OCI-LY7 (cell line): ENCODE measurements at regions not wholly inside any gene's neighbourhood (a gene's known extent, or its start where the extent isn't known, plus 50 kb on each side); places are given as distances from the start of the nearest gene placed in this dataset.

Experiments
- BruUV-seq: library from RNA; stranded (reverse); fragments of 400-500 nt; replicated peaks from 2 replicates; lab custom pipeline; 2021; lab: Mats Ljungman, UMichigan
- CTCF ChIA-PET: fragments of 300-600 bp; sonication (Branson Sonifier 250); formaldehyde crosslinking; loops from one replicate; lab custom pipeline; 2022; ENCODE audit warnings: antibody characterized with exemption; ENCODE audit not compliant: unreplicated experiment; lab: Charles Lee
- POLR2A ChIA-PET: fragments of 300-600 bp; sonication (Branson Sonifier 250); formaldehyde crosslinking; loops from one replicate; lab custom pipeline; 2022; ENCODE audit warnings: antibody characterized with exemption; lab: Charles Lee
- DNase-seq: peaks from one replicate; pipeline ENCODE4 v3.0.0-alpha.2; 2015; ENCODE audit warnings: low spot score
- H2AFZ ChIP-seq: fragments of 200-600 bp; sonication (generic), shearing (Covaris generic); 2 replicates; pipeline ENCODE4 v1.6.1; 2014; ENCODE audit warnings: mild to moderate bottlenecking, antibody characterized with exemption, low read length, moderate library complexity
- H3K27ac ChIP-seq: fragments of 200-600 bp; sonication (generic); 2 replicates; pipeline ENCODE4 v1.5.1; 2014; ENCODE audit warnings: mixed run types, low read depth, mild to moderate bottlenecking, moderate library complexity, low read length, inconsistent platforms; ENCODE audit not compliant: poor library complexity, severe bottlenecking
- H3K36me3 ChIP-seq: fragments of 200-600 bp; sonication (generic); 2 replicates; pipeline ENCODE4 v1.6.1; 2014; ENCODE audit warnings: mild to moderate bottlenecking, antibody characterized with exemption, low read length, moderate library complexity, mixed read lengths; ENCODE audit not compliant: insufficient read depth
- H3K4me1 ChIP-seq: fragments of 200-600 bp; sonication (generic); 2 replicates; pipeline ENCODE4 v1.5.1; 2014; ENCODE audit warnings: mild to moderate bottlenecking, low read length; ENCODE audit not compliant: insufficient read depth, poor library complexity, severe bottlenecking
- H3K4me2 ChIP-seq: fragments of 200-600 bp; sonication (generic); 2 replicates; pipeline ENCODE4 v1.6.1; 2014; ENCODE audit warnings: mild to moderate bottlenecking, low read length
- H3K4me3 ChIP-seq: fragments of 200-600 bp; sonication (generic); 2 replicates; pipeline ENCODE4 v1.5.1; 2014; ENCODE audit warnings: mild to moderate bottlenecking, low read depth, low read length; ENCODE audit not compliant: poor library complexity, severe bottlenecking
- H3K79me2 ChIP-seq: fragments of 200-600 bp; sonication (generic); 2 replicates; pipeline ENCODE4 v1.6.1; 2016; ENCODE audit warnings: low read depth, mild to moderate bottlenecking, low read length, moderate library complexity, mixed read lengths; ENCODE audit not compliant: insufficient read depth
- H3K9me2 ChIP-seq: fragments of 200-600 bp; sonication (generic); 2 replicates; pipeline ENCODE4 v1.6.1; 2016; ENCODE audit warnings: mild to moderate bottlenecking, low read length, mixed read lengths; ENCODE audit not compliant: insufficient read depth
- H3K9me3 ChIP-seq: fragments of 200-600 bp; sonication (generic); 2 replicates; pipeline ENCODE4 v1.6.1; 2014; ENCODE audit warnings: mild to moderate bottlenecking, mixed run types, low read length, mixed read lengths
- H4K20me1 ChIP-seq: fragments of 200-600 bp; sonication (generic); 2 replicates; pipeline ENCODE4 v1.6.1; 2014; ENCODE audit warnings: mild to moderate bottlenecking, antibody characterized with exemption, low read length, moderate library complexity, mixed read lengths; ENCODE audit not compliant: insufficient read depth
- EZH2phosphoT487 ChIP-seq: fragments of 200-600 bp; sonication (generic); IDR thresholded peaks from 2 replicates; pipeline ENCODE4 v1.6.1; 2018; ENCODE audit warnings: low read depth, borderline replicate concordance, mild to moderate bottlenecking, mixed run types, antibody characterized with exemption, low read length, moderate library complexity, mixed read lengths
- intact Hi-C: fragments of 100-400 bp; cut with micrococcal nuclease; formaldehyde crosslinking; loops from one replicate; pipeline ENCODE4 v1.10.0; 2022; ENCODE audit not compliant: unreplicated experiment
- TF ChIP-seq, protein P1 (sequence below): fragments of 200-600 bp; sonication (generic); conservative IDR thresholded peaks from 2 replicates; pipeline ENCODE4 v1.5.1; 2014; ENCODE audit warnings: mild to moderate bottlenecking, antibody characterized with exemption, low read length, moderate library complexity, mixed read lengths

DNA sequence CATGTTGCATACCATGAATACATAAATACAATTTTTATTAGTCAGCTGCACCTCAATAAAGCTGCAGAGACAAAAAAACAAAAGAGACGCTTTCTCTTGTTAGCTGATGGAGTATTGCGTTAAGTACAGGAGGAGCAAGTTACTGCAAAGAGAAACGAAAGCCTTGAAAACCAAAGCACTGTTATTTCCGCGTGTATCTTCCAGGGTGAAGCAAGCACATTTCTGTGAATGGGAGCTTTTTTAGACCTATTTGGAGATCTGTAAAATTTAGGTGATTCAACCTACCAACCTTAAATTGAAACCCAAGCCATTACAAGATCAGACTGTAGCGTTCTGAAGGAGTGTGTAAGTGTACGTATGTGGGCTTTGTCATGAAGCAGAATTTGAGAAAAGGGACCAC lies 390.4 kb downstream of the SOX9 start:
- Histone ChIP-seq H3K4me3 (peak overlapping the region; percentile 15), H3K4me1 (peaks cover 45% of the 10 kb centered on the region), H2AFZ (peak overlapping the region; percentile 28; the same call in 1 of the 2 replicates), H3K36me3 (no peaks in the 10 kb centered on the region), H3K4me2 (peak overlapping the region; percentile 59), H4K20me1 (no peaks in the 10 kb centered on the region), H3K79me2 (no peaks in the 10 kb centered on the region), H3K9me2 (no peaks in the 10 kb centered on the region), H3K9me3 (no peaks in the 10 kb centered on the region), H3K27ac (peak overlapping the region; percentile 67)
- ChIA-PET POLR2A (interaction anchor here (1.0 kb wide), 1 partner anchor 13 kb away, joined by 3 read pairs; no protein-coding TSS in a partner anchor), CTCF (no interaction called here)
- intact Hi-C loops = loop anchor here (5.0 kb wide), 1 partner anchor 479 kb away; no protein-coding TSS in a partner anchor
- DNase-seq = no peak
- BruUV-seq = no TSS peak
- TF ChIP-seq, protein P1, sequence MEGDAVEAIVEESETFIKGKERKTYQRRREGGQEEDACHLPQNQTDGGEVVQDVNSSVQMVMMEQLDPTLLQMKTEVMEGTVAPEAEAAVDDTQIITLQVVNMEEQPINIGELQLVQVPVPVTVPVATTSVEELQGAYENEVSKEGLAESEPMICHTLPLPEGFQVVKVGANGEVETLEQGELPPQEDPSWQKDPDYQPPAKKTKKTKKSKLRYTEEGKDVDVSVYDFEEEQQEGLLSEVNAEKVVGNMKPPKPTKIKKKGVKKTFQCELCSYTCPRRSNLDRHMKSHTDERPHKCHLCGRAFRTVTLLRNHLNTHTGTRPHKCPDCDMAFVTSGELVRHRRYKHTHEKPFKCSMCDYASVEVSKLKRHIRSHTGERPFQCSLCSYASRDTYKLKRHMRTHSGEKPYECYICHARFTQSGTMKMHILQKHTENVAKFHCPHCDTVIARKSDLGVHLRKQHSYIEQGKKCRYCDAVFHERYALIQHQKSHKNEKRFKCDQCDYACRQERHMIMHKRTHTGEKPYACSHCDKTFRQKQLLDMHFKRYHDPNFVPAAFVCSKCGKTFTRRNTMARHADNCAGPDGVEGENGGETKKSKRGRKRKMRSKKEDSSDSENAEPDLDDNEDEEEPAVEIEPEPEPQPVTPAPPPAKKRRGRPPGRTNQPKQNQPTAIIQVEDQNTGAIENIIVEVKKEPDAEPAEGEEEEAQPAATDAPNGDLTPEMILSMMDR = no peak
- TF ChIP-seq EZH2phosphoT487 = no peak

DNA sequence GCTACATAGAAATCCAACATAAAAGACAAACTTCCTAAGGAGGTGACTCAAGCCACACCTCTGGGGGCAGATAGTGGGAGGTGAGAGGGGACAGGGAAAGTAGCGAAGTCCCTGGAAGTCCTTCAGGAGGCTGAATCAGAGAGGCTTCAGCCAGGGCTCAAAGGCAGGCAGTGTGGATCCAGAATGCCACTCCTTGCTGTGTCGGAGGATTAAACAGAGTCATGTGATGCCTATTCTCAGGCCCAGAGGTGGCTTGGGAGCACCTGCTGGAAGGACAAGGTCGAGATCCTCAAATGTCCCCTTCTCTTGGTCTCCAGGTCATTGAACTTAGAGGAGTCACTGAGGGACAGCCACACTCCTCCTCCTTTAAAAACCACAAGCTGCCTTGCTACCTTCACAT lies 391.1 kb downstream of the SOX9 start:
- no TSS peak for BruUV-seq
- H3K4me1 ChIP-seq = peaks cover 45% of the 10 kb centered on the region
- H3K9me2 ChIP-seq = no peaks in the 10 kb centered on the region
- H3K4me2 ChIP-seq = peak overlapping the region; percentile 59
- no peaks in the 10 kb centered on the region for H3K9me3 ChIP-seq
- H4K20me1 ChIP-seq = no peaks in the 10 kb centered on the region
- ChIA-PET POLR2A (interaction anchor here (0.6 kb wide), 1 partner anchor 824 kb away, joined by 4 read pairs; no protein-coding TSS in a partner anchor), CTCF (no interaction called here)
- no peaks in the 10 kb centered on the region for H3K36me3 ChIP-seq
- H3K79me2 ChIP-seq = no peaks in the 10 kb centered on the region
- H3K27ac ChIP-seq = no peak overlapping the region
- no peak for DNase-seq
- TF ChIP-seq, protein P1 = no peak
- TF ChIP-seq EZH2phosphoT487 = no peak
- intact Hi-C loops = loop anchor here (5.0 kb wide), 1 partner anchor 480 kb away; no protein-coding TSS in a partner anchor
- H2AFZ ChIP-seq = peak overlapping the region; percentile 28; the same call in 1 of the 2 replicates
- no peak overlapping the region for H3K4me3 ChIP-seq
